Thyroid gland (tissue), 4 donors: ENCODE measurements at regions not wholly inside any gene's neighbourhood (a gene's known extent, or its start where the extent isn't known, plus 50 kb on each side); places are given as distances from the start of the nearest gene placed in this dataset.

Experiments used
- DNase-seq, 2 donors: peaks; one replicate each; pipeline ENCODE4 v3.0.0-alpha.2; 2019
- H3K27ac ChIP-seq, 3 donors: fragments of 200-600 bp; sonication (generic); 1 replicate in 2 of 3; 2 replicates in 1 of 3; pipeline ENCODE4 v1.5.1; 2016 to 2019; ENCODE audit warnings: mild to moderate bottlenecking in 1 of 3, moderate library complexity in 1 of 3
- H3K27me3 ChIP-seq: fragments of 200-600 bp; sonication (generic); one replicate; pipeline ENCODE4 v1.5.1; 2019
- H3K36me3 ChIP-seq, 2 donors: fragments of 200-600 bp; sonication (generic); one replicate each; pipeline ENCODE4 v1.5.1; 2016 to 2019
- H3K4me1 ChIP-seq, 2 donors: fragments of 200-600 bp; sonication (generic); one replicate each; pipeline ENCODE4 v1.5.1; 2017 to 2019
- H3K4me3 ChIP-seq, 3 donors: fragments of 200-600 bp; sonication (generic); replicated peaks in 1 of 3; 1 replicate in 2 of 3; 2 replicates in 1 of 3; pipeline ENCODE4 v1.5.1; 2016; ENCODE audit warnings: mild to moderate bottlenecking in 1 of 3
- H3K9me3 ChIP-seq: fragments of 200-600 bp; sonication (generic); one replicate; pipeline ENCODE4 v1.5.1; 2017
- POLR2A ChIP-seq, 2 donors: fragments of 450-650 bp; IDR thresholded peaks; one replicate each; pipeline ENCODE4 v1.6.1; 2017; ENCODE audit warnings: antibody characterized with exemption in 2 of 2, mild to moderate bottlenecking in 2 of 2, moderate library complexity in 1 of 2
- WGBS, 2 donors: methylation state at CpG; one replicate each; pipeline ENCODE4 v1.1.5; 2017; 5-methylcytosine and 5-hydroxymethylcytosine counted together
- intact Hi-C: fragments of 100-400 bp; cut with DNase I; formaldehyde crosslinking; loops from one replicate; pipeline ENCODE4 v1.15.1; 2023
- TF ChIP-seq, protein P1 (sequence below), 6 experiments: fragments of 200-600 bp in 3 of 6; fragments of 450-650 bp in 3 of 6; sonication (generic) in 3 of 6; IDR thresholded peaks; one replicate each; pipeline ENCODE4 v1.5.1; 2016 to 2019; ENCODE audit warnings: antibody characterized with exemption in 6 of 6, mild to moderate bottlenecking in 2 of 6, inconsistent platforms in 1 of 6, moderate library complexity in 1 of 6

- DNase-seq, result no peak
- H3K9me3 ChIP-seq, result no peaks in the 10 kb centered on the region
- H3K27ac ChIP-seq, result no peak overlapping the region
- no peaks in the 10 kb centered on the region for H3K4me1 ChIP-seq
- no peaks in the 10 kb centered on the region for H3K36me3 ChIP-seq
- intact Hi-C loops, result no loop called here
- H3K4me3 ChIP-seq, result no peak overlapping the region
- no peak for TF ChIP-seq POLR2A (IDR thresholded peaks at IDR 0.05)
- TF ChIP-seq, protein P1, sequence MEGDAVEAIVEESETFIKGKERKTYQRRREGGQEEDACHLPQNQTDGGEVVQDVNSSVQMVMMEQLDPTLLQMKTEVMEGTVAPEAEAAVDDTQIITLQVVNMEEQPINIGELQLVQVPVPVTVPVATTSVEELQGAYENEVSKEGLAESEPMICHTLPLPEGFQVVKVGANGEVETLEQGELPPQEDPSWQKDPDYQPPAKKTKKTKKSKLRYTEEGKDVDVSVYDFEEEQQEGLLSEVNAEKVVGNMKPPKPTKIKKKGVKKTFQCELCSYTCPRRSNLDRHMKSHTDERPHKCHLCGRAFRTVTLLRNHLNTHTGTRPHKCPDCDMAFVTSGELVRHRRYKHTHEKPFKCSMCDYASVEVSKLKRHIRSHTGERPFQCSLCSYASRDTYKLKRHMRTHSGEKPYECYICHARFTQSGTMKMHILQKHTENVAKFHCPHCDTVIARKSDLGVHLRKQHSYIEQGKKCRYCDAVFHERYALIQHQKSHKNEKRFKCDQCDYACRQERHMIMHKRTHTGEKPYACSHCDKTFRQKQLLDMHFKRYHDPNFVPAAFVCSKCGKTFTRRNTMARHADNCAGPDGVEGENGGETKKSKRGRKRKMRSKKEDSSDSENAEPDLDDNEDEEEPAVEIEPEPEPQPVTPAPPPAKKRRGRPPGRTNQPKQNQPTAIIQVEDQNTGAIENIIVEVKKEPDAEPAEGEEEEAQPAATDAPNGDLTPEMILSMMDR (IDR thresholded peaks at IDR 0.05), result no peak
- WGBS, 2 donors, result 98 to 100% methylated on average over 1 of the region's 1 CpG
- H3K27me3 ChIP-seq, result no peaks in the 10 kb centered on the region
Measured at GRCh38 chr21:41000838-41001237, 153.9 kb upstream of the DSCAM start.

DNA sequence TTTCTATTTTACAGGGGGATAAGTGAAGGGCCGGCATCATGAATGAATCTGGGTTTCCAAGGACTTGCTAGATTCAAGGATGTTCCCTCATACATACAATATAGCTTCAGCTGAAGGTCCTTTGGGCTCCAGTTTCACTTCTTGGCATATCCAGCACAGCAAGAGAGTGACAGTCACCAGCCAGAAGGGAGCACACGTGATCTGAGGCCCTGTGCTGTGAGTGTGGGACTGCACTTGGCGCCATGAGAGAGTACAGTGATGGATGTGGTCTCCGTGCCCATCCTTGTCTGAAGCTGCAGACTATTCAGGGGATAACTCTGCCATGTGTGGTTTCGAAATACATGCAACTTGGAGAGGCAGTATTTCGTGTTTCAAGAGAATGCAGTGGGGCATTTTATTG lies 159.7 kb upstream of the DSCAM start:
- Histone ChIP-seq H3K9me3 (no peaks in the 10 kb centered on the region), H3K27me3 (no peaks in the 10 kb centered on the region), H3K27ac (no peak overlapping the region), H3K4me3 (no peak overlapping the region), H3K4me1 (no peaks in the 10 kb centered on the region), H3K36me3 (no peaks in the 10 kb centered on the region)
- intact Hi-C loops, result no loop called here
- DNase-seq, result no peak
- 90 to 91% methylated on average over 6 of the region's 6 CpGs for WGBS, 2 donors
- TF ChIP-seq, protein P1 (IDR thresholded peaks at IDR 0.05), result no peak
- no peak for TF ChIP-seq POLR2A (IDR thresholded peaks at IDR 0.05)

- Histone ChIP-seq H3K36me3 (no peaks in the 10 kb centered on the region), H3K27ac (no peak overlapping the region), H3K4me1 (no peaks in the 10 kb centered on the region), H3K27me3 (no peaks in the 10 kb centered on the region), H3K4me3 (no peak overlapping the region), H3K9me3 (no peaks in the 10 kb centered on the region)
- 88 to 97% methylated on average over 6 of the region's 6 CpGs for WGBS, 2 donors
- intact Hi-C loops, result no loop called here
- TF ChIP-seq, protein P1 (IDR thresholded peaks at IDR 0.05), result no peak
- TF ChIP-seq POLR2A (IDR thresholded peaks at IDR 0.05), result no peak
- no peak for DNase-seq
Measured at GRCh38 chr21:41008351-41008750, 159.6 kb upstream of the BACE2 start.

GRCh38 chr21:41008974-41009373 lies 159.0 kb upstream of the BACE2 start:
- intact Hi-C loops, result no loop called here
- H3K4me3 ChIP-seq, result no peak overlapping the region
- H3K9me3 ChIP-seq, result no peaks in the 10 kb centered on the region
- no peaks in the 10 kb centered on the region for H3K4me1 ChIP-seq
- no peak overlapping the region for H3K27ac ChIP-seq
- H3K27me3 ChIP-seq, result no peaks in the 10 kb centered on the region
- TF ChIP-seq, protein P1 (IDR thresholded peaks at IDR 0.05), result no peak
- no peak for TF ChIP-seq POLR2A (IDR thresholded peaks at IDR 0.05)
- 60 to 66% methylated on average over 9 of the region's 9 CpGs for WGBS, 2 donors
- H3K36me3 ChIP-seq, result no peaks in the 10 kb centered on the region
- no peak for DNase-seq

GRCh38 chr21:41009398-41010100 lies 158.4 kb upstream of the BACE2 start:
- no peaks in the 10 kb centered on the region for H3K36me3 ChIP-seq
- no peaks in the 10 kb centered on the region for H3K4me1 ChIP-seq
- WGBS, 2 donors, result 51% methylated on average over 5 of the region's 5 CpGs
- no peaks in the 10 kb centered on the region for H3K9me3 ChIP-seq
- H3K4me3 ChIP-seq, result no peak overlapping the region
- no peak for DNase-seq
- H3K27me3 ChIP-seq, result no peaks in the 10 kb centered on the region
- TF ChIP-seq, protein P1 (IDR thresholded peaks at IDR 0.05), result no peak
- TF ChIP-seq POLR2A (IDR thresholded peaks at IDR 0.05), result no peak
- intact Hi-C loops, result no loop called here
- no peak overlapping the region for H3K27ac ChIP-seq
